Stomach (tissue), 4 donors: ENCODE measurements at regions not wholly inside any gene's neighbourhood (a gene's known extent, or its start where the extent isn't known, plus 50 kb on each side); places are given as distances from the start of the nearest gene placed in this dataset.

Experiments used
- EP300 ChIP-seq: sonication (generic); formaldehyde crosslinking; IDR thresholded peaks from one replicate; pipeline ENCODE4 v1.6.1; 2017; ENCODE audit warnings: antibody characterized with exemption
- POLR2A ChIP-seq, 4 donors: fragments of 450-650 bp; IDR thresholded peaks; one replicate each; pipeline ENCODE4 v1.6.1; 2016; ENCODE audit warnings: antibody characterized with exemption in 4 of 4, control low read depth in 2 of 4, mild to moderate bottlenecking in 1 of 4, moderate library complexity in 1 of 4
- POLR2AphosphoS5 ChIP-seq, 3 donors: sonication (generic); formaldehyde crosslinking; IDR thresholded peaks; one replicate each; pipeline ENCODE4 v1.6.1; 2016; ENCODE audit warnings: antibody characterized with exemption in 3 of 3
- TF ChIP-seq, protein P1 (sequence below), 7 experiments: fragments of 450-650 bp in 4 of 7; fragments of 200-600 bp in 3 of 7; sonication (generic) in 3 of 7; IDR thresholded peaks; one replicate each; pipeline ENCODE4 v1.5.1; 2016 to 2019; ENCODE audit warnings: antibody characterized with exemption in 7 of 7, control low read depth in 2 of 7, mild to moderate bottlenecking in 1 of 7

DNA sequence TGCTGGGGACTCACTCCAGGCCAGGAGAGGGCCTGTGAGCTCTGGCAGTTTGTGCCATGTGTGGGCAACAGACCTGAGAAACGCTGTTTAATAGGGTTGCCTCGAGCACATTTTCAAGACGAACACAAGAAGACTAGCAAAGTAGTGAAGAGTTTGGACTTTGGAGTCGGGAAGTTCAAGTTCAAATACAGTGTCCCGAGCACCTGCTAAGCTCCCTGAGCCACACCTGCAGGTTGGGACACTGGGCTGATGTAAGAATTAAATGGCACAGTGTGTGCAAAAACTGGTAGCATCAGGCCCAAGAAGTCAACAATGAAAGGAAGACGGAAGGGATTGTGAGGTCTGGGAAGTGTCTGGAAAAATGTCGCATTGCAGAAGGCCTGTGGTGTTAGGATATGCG is 112.8 kb upstream of the PABPC3 start:
- TF ChIP-seq, protein P1, sequence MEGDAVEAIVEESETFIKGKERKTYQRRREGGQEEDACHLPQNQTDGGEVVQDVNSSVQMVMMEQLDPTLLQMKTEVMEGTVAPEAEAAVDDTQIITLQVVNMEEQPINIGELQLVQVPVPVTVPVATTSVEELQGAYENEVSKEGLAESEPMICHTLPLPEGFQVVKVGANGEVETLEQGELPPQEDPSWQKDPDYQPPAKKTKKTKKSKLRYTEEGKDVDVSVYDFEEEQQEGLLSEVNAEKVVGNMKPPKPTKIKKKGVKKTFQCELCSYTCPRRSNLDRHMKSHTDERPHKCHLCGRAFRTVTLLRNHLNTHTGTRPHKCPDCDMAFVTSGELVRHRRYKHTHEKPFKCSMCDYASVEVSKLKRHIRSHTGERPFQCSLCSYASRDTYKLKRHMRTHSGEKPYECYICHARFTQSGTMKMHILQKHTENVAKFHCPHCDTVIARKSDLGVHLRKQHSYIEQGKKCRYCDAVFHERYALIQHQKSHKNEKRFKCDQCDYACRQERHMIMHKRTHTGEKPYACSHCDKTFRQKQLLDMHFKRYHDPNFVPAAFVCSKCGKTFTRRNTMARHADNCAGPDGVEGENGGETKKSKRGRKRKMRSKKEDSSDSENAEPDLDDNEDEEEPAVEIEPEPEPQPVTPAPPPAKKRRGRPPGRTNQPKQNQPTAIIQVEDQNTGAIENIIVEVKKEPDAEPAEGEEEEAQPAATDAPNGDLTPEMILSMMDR (IDR thresholded peaks at IDR 0.05) = no peak
- TF ChIP-seq POLR2A (IDR thresholded peaks at IDR 0.05) = no peak
- no peak for TF ChIP-seq EP300
- TF ChIP-seq POLR2AphosphoS5 (IDR thresholded peaks at IDR 0.05) = no peak
